ENCODE measurements at regions not wholly inside any gene's neighbourhood (a gene's known extent, or its start where the extent isn't known, plus 50 kb on each side); places are given as distances from the start of the nearest gene placed in this dataset.

DNA sequence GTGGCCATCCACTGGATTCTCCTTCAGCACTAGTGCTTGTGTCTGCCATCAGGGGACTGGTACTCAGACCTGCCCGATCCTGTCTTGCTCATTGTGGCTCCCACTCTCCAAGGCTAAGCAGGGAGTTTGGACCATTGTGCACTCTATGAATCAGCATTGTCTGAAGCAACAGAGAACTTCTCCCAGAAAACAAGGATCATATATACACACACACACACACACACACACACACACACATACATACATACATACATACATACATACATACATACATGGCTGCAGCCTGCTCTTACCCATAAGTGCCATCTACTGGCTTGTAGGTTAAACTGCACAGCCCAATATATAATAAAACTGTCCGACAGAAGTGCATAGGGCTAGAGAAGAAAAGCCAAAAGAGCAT is 345.3 kb upstream of the LCORL start:
- TF ChIP-seq POLR2A (IDR thresholded peaks at IDR 0.05) (no peak), EP300 (IDR thresholded peaks at IDR 0.05; ENCODE audit: low read depth) (no peak), POLR2AphosphoS5 (IDR thresholded peaks at IDR 0.05) (no peak)
- TF ChIP-seq, protein P1, sequence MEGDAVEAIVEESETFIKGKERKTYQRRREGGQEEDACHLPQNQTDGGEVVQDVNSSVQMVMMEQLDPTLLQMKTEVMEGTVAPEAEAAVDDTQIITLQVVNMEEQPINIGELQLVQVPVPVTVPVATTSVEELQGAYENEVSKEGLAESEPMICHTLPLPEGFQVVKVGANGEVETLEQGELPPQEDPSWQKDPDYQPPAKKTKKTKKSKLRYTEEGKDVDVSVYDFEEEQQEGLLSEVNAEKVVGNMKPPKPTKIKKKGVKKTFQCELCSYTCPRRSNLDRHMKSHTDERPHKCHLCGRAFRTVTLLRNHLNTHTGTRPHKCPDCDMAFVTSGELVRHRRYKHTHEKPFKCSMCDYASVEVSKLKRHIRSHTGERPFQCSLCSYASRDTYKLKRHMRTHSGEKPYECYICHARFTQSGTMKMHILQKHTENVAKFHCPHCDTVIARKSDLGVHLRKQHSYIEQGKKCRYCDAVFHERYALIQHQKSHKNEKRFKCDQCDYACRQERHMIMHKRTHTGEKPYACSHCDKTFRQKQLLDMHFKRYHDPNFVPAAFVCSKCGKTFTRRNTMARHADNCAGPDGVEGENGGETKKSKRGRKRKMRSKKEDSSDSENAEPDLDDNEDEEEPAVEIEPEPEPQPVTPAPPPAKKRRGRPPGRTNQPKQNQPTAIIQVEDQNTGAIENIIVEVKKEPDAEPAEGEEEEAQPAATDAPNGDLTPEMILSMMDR (IDR thresholded peaks at IDR 0.05): peak; percentile 29 to 75 (median 52)

All from transverse colon (tissue), 4 donors.